NCI-H2107 (cell line): ENCODE measurements at regions not wholly inside any gene's neighbourhood (a gene's known extent, or its start where the extent isn't known, plus 50 kb on each side); places are given as distances from the start of the nearest gene placed in this dataset.

Experiments used
- DNase-seq: peaks from one replicate; lab custom pipeline; 2025; lab: John Stamatoyannopoulos, UW

GRCh38 chr18:66141716-66142115 lies 390.9 kb downstream of the CDH7 start:
- DNase-seq: no peak

DNA sequence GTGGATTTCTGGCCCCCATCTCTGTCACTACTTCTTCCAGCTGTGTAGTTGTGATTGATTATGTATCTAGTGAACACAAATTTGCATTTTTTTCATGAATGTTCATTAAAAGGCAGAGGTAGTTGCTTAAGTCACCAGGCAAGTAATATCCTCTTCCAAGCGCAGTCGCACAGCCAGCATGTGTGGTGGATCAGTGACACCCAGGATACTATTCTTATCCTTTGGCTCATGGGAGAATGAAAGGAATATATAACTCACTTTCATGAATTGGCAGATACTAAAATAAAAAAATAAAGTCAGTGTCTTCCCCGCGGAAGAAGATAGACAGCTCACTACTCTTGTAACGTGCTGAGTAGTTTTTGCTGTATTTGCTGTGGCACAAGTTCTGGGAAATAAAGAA lies 387.8 kb downstream of the CDH7 start:
- DNase-seq: no peak

DNA sequence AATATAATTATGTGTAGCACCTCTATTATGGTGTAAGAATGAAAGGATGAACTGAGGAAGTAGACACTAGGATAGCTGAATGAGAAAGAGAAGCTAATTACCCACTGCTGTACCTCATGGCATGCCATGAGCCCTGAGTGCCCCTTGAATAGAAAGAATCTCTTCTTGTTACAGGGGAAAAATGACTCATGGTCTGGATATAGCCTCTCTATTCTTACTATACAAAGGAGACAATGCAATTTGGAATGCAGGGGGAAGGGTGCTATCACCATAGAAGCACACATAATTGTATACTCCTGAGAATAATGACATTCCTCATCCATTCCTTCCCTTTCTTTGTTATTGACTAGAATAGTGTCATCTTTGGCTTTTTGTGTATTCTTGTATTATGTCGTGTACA lies 385.2 kb downstream of the CDH7 start:
- no peak for DNase-seq

GRCh38 chr18:66129248-66129647 lies 378.4 kb downstream of the CDH7 start:
- DNase-seq: no peak

- no peak for DNase-seq
These were observed 375.5 kb downstream of the CDH7 start for GRCh38 chr18:66126266-66126665.

DNA sequence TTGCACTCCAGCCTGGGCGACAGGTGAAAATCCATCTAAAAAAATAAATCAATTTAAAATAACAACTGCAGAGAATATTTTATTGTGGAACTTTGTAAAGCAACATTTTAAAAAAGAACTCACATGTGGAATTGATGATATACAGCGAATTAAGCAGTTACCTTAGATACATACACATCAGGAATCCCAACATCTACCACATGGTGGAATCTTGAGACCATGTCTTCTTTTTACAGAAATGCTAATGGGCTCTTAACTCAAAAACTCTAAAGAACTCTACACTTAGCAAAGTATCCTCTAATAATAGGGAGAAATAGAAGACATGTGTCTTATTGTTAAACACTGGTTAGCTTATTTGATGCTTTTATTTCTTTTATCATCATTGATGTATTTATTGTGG lies 373.6 kb downstream of the CDH7 start:
- DNase-seq: no peak

- DNase-seq: no peak
These were observed 368.5 kb downstream of the CDH7 start for GRCh38 chr18:66119347-66119746.

DNA sequence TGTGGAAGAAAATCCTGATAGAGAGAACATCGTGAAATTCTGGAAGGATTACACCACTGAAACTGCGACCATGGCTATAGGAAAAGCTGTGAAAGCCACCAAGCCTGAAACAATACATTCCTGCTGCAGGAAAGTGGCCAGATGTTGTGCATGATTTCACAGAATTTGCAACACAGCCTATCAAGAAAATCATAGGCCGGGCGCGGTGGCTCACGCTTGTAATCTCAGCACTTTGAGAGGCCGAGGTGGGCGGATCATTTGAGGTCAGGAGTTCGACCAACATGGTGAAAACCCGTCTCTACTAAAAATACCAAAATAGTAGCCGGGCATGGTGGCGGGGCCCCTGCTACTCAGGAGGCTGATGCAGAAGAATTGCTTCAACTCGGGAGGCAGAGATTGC lies 360.2 kb downstream of the CDH7 start:
- DNase-seq: no peak

DNA sequence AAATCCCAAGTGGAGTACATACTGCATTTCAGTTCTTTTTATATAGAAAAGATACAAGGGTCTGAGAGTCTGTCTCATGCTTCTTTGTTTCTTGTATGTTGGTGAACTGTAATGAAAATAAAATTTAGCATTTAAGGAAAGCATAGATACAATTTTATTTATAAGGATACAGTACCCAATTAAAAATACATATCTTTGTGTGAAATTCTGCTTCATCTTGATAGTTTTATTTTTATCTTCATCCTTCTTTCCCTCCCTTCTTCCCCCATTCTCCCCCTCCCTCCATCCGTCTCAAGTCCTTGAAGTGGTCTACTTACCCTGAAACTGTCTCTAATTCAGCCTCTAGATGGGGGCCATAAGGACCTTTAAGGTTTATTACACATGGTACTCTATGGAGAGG lies 359.8 kb downstream of the CDH7 start:
- no peak for DNase-seq

DNA sequence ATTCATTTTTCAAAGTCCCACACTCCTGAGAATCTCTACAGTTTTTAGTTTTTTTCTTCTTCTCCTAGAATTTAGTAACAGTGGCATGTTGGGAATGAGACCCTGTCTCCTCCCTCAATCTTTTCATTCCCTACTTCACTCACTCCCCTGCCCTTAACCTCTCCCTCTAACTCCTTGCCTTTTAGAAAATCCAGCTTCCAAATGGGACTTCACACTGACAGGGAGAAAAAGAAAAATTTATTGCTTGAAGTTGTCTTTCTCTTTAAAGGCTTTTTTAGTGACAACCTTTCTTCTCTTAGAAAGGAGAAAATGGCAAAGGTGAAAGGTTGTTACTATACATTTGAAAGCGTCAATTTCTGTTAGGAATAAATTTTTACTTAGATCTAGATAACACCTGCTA lies 359.2 kb downstream of the CDH7 start:
- DNase-seq: no peak

DNA sequence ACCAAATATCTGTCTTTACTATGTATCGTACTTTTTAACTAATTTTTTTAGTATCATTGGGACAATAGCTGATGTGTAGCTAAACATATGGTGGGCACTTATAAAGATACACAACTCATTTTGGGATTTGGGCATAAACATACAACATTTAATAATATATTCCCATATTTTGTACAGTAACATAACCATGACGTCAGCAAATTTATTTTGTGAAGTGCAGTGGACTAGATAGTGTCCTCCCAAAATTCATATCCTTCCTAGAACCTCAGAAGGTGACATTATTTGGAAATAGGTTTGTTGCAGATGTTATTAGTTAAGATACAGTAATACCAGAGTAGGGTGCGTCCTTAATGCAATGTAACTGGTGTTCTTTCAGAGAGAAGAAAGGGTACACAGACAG lies 356.7 kb downstream of the CDH7 start:
- no peak for DNase-seq

DNA sequence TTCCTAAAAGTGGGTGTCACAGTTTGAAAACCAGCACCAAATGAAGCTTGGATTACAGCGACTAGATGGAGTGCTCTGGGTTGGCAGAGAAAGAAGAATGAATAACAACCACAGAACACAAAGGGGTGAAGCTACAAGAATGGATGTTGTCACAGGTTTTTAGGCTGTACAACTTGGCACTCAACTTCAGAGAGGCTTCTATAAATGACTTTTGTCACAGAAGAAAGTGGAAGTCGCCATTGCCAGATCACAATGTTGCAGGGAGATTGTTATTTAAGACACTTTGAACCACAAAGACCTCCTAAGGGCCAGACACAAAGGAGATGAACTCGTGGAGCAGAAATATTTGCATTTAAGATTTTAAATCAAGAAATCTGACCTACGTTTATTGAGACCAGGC lies 354.2 kb downstream of the CDH7 start:
- DNase-seq: no peak

- DNase-seq: no peak
These were observed 352.7 kb downstream of the CDH7 start for GRCh38 chr18:66103550-66103949.

GRCh38 chr18:66083078-66083477 lies 332.3 kb downstream of the CDH7 start:
- no peak for DNase-seq

GRCh38 chr18:66078925-66079800 lies 328.4 kb downstream of the CDH7 start:
- no peak for DNase-seq

- no peak for DNase-seq
These were observed 326.3 kb downstream of the CDH7 start for GRCh38 chr18:66077066-66077465.

GRCh38 chr18:66066191-66066590 lies 315.4 kb downstream of the CDH7 start:
- no peak for DNase-seq

GRCh38 chr18:66048406-66048805 lies 297.6 kb downstream of the CDH7 start:
- DNase-seq: no peak

- DNase-seq: no peak
These were observed 295.3 kb downstream of the CDH7 start for GRCh38 chr18:66046032-66046602.

DNA sequence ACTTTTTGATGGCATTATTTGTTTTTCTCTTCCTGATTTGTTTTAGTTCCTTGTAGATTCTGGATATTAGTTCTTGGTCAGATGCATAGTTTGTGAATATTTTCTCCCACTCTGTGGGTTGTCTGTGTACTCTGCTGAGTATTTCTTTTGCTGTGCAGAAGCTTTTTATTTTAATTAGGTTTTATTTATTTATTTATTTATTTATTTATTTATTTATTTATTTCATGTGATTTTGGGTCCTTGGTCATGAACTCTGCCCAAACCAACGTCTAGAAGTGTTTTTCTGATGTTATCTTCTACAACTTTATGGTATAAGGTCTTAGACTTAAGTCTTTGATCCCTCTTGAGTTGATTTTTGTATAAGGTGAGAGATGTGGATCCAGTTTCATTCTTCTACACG lies 292.2 kb downstream of the CDH7 start:
- DNase-seq: no peak

- DNase-seq: no peak
These were observed 263.2 kb downstream of the CDH7 start for GRCh38 chr18:66013969-66014368.

DNA sequence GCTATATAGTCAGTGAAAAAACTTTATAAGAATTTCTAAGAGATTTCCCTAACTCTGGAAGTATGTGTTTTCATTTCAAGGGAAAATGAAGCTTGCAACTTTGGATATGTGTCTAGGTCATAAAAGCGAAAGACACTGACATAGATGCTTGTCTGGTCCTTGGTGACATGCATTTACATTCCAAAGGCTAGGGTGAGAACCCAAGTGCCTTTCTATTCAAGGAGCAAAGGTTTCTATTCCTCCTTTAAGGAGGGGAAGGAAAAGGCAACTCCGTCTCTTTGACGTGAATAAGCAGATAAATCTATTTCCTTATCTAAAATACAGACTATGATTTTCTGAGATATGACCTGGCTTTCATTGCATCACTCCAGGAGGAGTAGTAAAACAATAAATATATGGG lies 261.1 kb downstream of the CDH7 start:
- DNase-seq: no peak

GRCh38 chr18:66005831-66006588 lies 255.2 kb downstream of the CDH7 start:
- no peak for DNase-seq
